HAP-1 (cell line): ENCODE measurements at regions not wholly inside any gene's neighbourhood (a gene's known extent, or its start where the extent isn't known, plus 50 kb on each side); places are given as distances from the start of the nearest gene placed in this dataset.
A peak's percentile ranks its signal among the peaks of the same experiment; 100 is the strongest.
"Not testable (repeated sequence)": the region's sequence is repeated elsewhere in the genome, so short reads cannot be mapped to it uniquely, and the experiment has no call there.

Source experiments
- DNase-seq, 2 experiments: peaks; one replicate each; pipeline ENCODE4 v3.0.0-alpha.2; 2016 to 2020; ENCODE audit warnings: low spot score in 2 of 2
- H3K27me3 ChIP-seq: fragments of 250-450 bp; sonication (Bioruptor Pico); 2 replicates; pipeline ENCODE4 v1.5.1; 2020; ENCODE audit warnings: low read depth, mild to moderate bottlenecking, moderate library complexity
- H3K36me3 ChIP-seq: fragments of 250-450 bp; sonication (Bioruptor Pico); replicated peaks from 2 replicates; pipeline ENCODE4 v1.5.1; 2020; ENCODE audit warnings: mild to moderate bottlenecking
- H3K4me1 ChIP-seq: fragments of 250-450 bp; sonication (Bioruptor Pico); 2 replicates; pipeline ENCODE4 v1.5.1; 2020; ENCODE audit warnings: mild to moderate bottlenecking
- H3K4me3 ChIP-seq: fragments of 250-450 bp; sonication (Bioruptor Pico); 2 replicates; pipeline ENCODE4 v1.5.1; 2020; ENCODE audit warnings: mild to moderate bottlenecking, moderate library complexity
- H3K9me3 ChIP-seq: fragments of 250-450 bp; sonication (Bioruptor Pico); 2 replicates; pipeline ENCODE4 v1.5.1; 2020; ENCODE audit warnings: mild to moderate bottlenecking, moderate library complexity
- in situ Hi-C: fragments of 300-500 bp; cut with MboI; formaldehyde crosslinking; loops from 3 replicates; pipeline ENCODE4 v1.14.3; 2020; ENCODE audit warnings: low sequenced_read_pairs, inconsistent platforms, mixed read lengths

DNA sequence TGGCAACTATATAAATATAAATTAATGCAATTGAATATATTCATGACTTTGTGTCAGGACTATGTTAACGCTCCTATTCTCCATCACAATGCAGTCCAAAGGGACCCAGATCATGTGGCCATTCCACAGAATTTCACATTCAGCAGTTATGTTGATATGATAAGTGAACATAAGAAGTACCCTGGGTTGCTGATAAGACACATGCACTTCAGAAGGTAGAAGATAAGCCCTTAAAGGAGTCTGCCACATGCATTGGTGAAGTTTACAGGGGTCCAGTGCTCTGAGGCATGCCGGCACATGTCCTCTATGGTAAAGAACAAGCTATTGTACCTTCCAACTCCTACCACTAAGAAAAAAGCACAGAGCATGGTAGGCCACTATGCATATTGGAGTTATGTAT is 76.4 kb downstream of the PHAX start:
- no peaks in the 10 kb centered on the region for H3K27me3 ChIP-seq
- no peaks in the 10 kb centered on the region for H3K9me3 ChIP-seq
- DNase-seq = no peak
- in situ Hi-C loops = loop anchor here (5.0 kb wide), 1 partner anchor 100 kb away; the partner anchor contains the start of gene LMNB1
- no peaks in the 10 kb centered on the region for H3K36me3 ChIP-seq
- peaks cover 10% of the 10 kb centered on the region for H3K4me1 ChIP-seq
- no peak overlapping the region for H3K4me3 ChIP-seq

DNA sequence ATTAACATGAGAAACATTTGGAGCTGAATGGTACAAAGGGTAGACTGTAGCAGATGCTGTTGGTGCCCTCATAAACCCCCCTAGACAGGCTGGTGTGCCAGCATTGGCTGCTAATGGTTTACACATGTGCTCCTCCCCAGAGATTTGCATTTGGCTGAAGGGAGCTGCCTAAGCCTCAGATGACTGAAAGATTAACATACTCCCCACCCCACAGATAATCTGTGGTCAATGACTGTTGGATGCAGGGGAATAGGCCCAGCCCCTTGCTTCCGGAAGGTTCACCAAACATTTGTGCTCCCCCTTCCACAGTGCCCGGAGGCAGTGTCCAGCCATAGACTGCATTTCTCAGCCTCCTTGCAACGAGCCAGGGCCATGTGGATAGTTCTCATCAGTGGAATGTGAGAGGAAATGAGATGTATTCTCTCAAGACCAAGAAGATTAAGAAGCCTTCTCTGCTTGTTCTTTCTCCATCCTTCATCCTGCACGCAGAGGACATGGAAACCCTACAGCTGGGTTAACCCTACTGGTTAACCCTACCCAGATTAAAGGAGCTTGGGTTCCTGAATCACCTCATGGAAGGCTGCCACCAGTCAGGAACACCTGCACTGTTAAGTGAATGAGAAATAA is 79.6 kb downstream of the PHAX start:
- no peak overlapping the region for H3K4me3 ChIP-seq
- H3K9me3 ChIP-seq = no peaks in the 10 kb centered on the region
- H3K36me3 ChIP-seq = no peaks in the 10 kb centered on the region
- no peaks in the 10 kb centered on the region for H3K27me3 ChIP-seq
- in situ Hi-C loops = no loop called here
- peak; percentile 85 to 86 for DNase-seq
- H3K4me1 ChIP-seq = peaks cover 10% of the 10 kb centered on the region

DNA sequence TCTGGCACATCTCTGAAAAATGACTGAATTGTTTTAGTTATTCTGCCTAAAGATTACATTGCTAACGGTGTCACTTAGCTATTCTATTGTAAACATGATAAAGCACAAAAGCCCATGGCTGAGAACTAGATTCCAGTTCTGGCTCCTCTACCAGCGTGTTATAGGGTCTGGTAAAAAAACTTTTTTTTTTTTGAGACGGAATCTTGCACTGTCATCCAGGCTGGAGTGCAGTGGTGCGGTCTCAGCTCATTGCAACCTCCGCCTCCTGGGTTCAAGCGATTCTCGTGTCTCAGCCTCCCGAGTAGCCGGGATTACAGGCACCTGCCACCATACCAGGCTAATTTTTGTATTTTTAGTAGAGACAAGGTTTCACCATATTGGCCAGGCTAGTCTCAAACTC is 80.6 kb downstream of the PHAX start:
- in situ Hi-C loops = not testable (repeated sequence)

DNA sequence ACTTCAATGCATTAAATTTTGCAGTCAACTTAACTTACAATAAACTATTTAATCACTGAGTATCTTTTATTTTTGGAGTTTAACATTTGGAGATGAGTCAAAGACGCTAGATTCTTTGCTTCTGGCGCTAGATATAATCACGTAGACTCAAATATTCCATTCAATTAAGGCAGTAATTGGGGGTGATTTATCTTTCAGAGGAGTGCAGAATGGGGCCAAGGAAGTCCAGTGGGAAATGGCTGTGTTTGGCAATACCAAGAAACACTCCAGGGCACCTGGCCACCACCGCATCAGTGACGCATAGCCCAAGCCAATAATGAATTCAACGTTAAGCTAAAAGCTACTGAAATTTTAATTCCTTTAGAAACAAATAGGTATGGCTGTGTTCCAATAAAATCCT is 81.2 kb downstream of the PHAX start:
- in situ Hi-C loops = no loop called here
- no peak for DNase-seq
- peaks cover 10% of the 10 kb centered on the region for H3K4me1 ChIP-seq

More for the DNA sequence above, 80.6 kb downstream of the PHAX start:
- not testable (repeated sequence) for H3K4me1 ChIP-seq, H3K27me3 ChIP-seq, H3K9me3 ChIP-seq, DNase-seq, H3K36me3 ChIP-seq, H3K4me3 ChIP-seq

DNA sequence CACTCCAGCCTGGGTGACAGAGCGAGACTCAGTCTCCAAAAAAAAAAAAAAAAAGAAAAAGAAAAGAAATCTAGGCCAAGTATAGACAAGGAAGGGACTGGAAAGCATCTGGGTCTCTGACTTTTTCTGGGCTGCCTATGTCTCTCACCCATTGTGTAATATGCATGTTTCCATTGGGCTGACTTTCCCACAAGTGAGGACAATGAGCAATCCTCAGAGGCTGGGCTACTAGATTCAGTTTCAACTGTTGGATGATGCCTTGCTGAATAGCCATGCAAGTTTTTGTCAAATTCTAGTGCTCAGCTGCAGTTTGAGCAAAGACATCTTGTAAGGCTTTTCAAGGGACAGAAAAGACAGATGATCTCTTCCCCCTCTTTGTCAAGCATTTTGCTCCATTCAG is 82.1 kb downstream of the PHAX start:
- no peak for DNase-seq
- Histone ChIP-seq H3K9me3 (no peaks in the 10 kb centered on the region), H3K4me3 (no peak overlapping the region), H3K4me1 (peaks cover 10% of the 10 kb centered on the region), H3K36me3 (no peaks in the 10 kb centered on the region), H3K27me3 (no peaks in the 10 kb centered on the region)
- in situ Hi-C loops = no loop called here

More for the DNA sequence above, 81.2 kb downstream of the PHAX start:
- H3K27me3 ChIP-seq = no peaks in the 10 kb centered on the region
- H3K36me3 ChIP-seq = no peaks in the 10 kb centered on the region
- no peak overlapping the region for H3K4me3 ChIP-seq
- no peaks in the 10 kb centered on the region for H3K9me3 ChIP-seq

DNA sequence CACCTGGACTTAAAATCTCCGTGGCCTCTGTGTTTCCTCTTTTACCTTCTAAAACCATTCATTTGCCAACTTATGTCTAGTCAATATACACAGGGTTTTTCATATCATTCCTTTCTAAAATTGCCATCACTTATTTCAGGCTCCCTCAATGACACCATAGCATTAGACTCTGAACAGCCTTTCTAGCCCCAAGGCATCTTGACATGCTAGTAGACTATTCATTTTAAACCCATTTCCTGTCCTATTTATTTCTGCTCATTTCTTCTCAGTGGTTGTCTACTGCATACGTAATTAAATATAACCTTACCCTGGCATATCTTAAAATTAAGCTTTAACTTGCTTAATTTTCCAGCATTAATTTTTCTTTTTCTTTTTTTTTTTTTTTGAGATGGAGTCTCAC is 83.2 kb downstream of the PHAX start:
- Histone ChIP-seq H3K9me3 (no peaks in the 10 kb centered on the region), H3K4me3 (no peak overlapping the region), H3K27me3 (no peaks in the 10 kb centered on the region), H3K4me1 (peaks cover 10% of the 10 kb centered on the region), H3K36me3 (no peaks in the 10 kb centered on the region)
- no peak for DNase-seq
- in situ Hi-C loops = no loop called here

DNA sequence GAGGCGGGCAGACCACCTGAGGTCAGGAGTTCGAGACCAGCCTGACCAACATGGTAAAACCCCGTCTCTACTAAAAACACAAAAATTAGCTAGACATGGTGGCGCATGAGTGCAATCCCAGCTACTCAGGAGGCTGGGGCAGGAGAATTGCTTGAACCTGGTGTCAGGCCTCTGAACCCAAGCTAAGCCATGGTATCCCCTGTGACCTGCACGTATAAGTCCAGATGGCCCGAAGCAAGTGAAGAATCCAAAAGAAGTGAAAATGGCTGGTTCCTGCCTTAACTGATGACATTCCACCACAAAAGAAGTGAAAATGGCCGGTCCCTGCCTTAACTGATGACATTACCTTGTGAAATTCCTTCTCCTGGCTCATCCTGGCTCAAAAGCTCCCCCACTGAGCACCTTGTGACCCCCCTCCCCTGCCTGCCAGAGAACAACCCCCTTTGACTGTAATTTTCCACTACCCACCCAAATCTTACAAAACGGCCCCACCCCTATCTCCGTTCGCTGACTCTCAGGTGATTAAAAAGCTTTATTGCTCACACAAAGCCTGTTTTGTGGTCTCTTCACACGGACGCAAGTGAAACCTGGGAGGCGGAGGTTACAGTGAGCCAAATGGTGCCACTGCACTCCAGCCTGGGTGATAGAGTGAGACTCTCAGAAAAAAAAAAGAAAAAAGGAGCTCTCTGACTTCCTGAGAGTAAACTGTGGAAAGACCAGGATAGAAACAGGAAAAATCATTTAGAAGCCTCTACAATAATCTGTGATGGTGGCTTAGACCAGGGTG is 84.1 kb downstream of the PHAX start:
- DNase-seq, H3K9me3 ChIP-seq, H3K4me1 ChIP-seq, H3K4me3 ChIP-seq, in situ Hi-C loops, H3K27me3 ChIP-seq, H3K36me3 ChIP-seq: not testable (repeated sequence)

DNA sequence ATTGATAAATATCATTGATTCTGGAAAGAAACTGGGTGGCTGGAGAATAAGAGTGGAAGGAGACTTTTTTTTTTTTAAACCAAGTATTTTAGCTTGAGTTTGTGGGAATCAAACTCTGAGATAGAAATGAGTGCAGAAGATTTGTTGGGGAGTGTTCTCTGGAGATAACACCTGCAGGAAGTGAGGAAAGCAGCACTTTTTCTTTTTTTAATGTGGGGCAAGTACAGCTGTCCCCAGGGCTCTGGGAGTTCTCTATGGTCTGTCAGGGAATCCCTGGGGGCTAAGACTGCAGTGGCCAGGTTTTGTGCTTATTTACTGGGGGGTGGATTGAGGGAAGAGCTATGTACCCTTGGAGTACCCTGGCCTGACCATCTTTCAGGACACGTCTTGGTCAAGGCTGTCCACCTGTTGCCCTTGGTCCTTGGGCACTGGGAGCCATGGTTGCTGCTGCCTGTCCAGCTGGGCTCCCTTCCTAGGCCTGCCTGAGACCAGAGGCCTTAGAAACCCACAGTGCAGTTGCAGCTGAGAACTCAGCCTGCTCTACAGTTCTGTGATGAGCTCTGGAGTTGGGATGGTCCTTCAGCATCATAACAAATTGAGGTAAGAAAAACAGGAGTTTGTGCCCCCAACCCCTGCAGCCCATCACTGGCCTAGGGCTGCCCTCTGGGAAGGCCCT is 85.8 kb downstream of the PHAX start:
- Histone ChIP-seq H3K27me3 (no peaks in the 10 kb centered on the region), H3K4me1 (no peaks in the 10 kb centered on the region), H3K36me3 (no peaks in the 10 kb centered on the region), H3K9me3 (no peaks in the 10 kb centered on the region), H3K4me3 (no peak overlapping the region)
- in situ Hi-C loops = no loop called here
- no peak for DNase-seq

DNA sequence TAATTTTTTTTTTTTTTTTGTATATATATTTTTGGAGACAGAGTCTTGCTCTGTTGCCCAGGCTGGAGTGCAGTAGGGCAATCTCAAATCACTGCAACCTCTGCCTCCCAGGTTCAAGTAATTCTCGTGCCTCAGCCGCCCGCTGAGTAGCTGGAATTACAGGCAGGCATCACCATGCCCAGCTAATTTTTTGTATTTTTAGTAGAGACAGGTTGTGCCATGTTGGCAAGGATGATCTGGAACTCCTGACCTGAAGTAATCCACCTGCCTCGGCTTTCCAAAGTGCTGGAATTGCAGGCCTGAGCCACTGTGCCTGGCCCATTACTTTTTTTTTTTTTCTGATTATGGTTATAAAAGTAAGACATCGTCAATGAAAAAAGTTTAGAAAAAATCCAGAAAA is 84.0 kb upstream of the LMNB1 start:
- no peak overlapping the region for H3K4me3 ChIP-seq
- no peaks in the 10 kb centered on the region for H3K4me1 ChIP-seq
- H3K27me3 ChIP-seq = no peaks in the 10 kb centered on the region
- no peaks in the 10 kb centered on the region for H3K36me3 ChIP-seq
- no peak for DNase-seq
- no peaks in the 10 kb centered on the region for H3K9me3 ChIP-seq
- in situ Hi-C loops = no loop called here

DNA sequence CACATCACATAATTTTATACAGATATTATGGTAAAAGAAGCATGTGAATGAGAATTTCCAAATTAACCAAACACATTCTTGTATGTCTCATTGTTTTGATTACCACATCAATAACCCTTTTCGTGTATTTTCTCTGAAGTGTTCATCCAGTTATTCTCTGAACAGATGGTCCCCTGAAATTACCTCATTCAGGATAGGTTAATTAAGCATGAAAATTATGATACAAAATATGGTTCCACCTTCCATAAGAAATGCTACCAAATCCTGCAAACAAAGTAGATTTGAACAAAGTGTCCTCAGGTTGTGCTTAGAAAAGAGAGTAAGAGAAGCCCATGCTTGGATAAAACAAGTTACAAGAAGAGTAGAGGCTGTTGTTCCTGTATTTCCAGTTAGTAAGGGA is 83.1 kb upstream of the LMNB1 start:
- H3K27me3 ChIP-seq = no peaks in the 10 kb centered on the region
- in situ Hi-C loops = no loop called here
- no peak overlapping the region for H3K4me3 ChIP-seq
- H3K36me3 ChIP-seq = no peaks in the 10 kb centered on the region
- no peaks in the 10 kb centered on the region for H3K9me3 ChIP-seq
- no peak for DNase-seq
- H3K4me1 ChIP-seq = no peaks in the 10 kb centered on the region

DNA sequence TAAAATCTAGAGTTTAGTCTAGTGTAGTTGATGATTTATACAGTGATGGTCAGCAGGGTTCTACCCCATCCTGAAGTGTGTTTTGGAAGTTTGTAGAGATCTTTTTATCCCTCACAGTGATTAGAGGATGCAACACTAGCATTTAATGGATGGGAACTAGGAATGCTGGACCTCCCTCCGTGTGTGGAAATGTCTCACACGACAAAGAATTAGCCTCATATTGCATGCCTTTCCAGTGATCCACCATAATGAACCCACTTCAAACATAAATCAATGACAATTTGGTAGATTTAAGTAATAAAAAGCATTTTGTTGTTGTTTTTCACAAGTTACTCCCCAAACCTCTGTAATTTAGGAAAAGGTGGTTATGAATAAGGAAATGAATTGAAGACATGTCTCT is 82.5 kb upstream of the LMNB1 start:
- DNase-seq = no peak
- in situ Hi-C loops = no loop called here

DNA sequence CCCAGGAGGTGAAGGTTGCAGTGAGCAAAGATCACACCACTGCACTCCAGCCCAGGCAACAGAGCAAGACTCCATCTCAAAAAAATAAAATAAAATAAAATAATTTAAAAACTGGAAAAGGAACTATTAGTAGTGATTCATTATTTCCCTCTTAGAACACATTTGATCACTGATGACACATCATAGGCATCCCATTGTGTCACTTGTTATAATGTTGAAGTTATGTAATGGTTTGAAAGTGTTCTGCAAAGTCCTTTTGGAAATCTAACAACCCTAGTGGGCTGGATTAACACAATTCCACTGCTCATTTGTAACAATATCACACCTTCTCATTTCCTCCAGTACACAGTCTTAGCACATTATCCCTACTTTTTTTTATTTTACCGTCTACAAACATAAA is 81.8 kb upstream of the LMNB1 start:
- in situ Hi-C loops = no loop called here
- H3K4me3 ChIP-seq = no peak overlapping the region
- no peaks in the 10 kb centered on the region for H3K27me3 ChIP-seq
- no peaks in the 10 kb centered on the region for H3K36me3 ChIP-seq
- no peak for DNase-seq
- H3K4me1 ChIP-seq = no peaks in the 10 kb centered on the region
- no peaks in the 10 kb centered on the region for H3K9me3 ChIP-seq

More for the DNA sequence above, 82.5 kb upstream of the LMNB1 start:
- H3K4me1 ChIP-seq = no peaks in the 10 kb centered on the region
- no peaks in the 10 kb centered on the region for H3K36me3 ChIP-seq
- no peaks in the 10 kb centered on the region for H3K9me3 ChIP-seq
- H3K4me3 ChIP-seq = no peak overlapping the region
- H3K27me3 ChIP-seq = no peaks in the 10 kb centered on the region

DNA sequence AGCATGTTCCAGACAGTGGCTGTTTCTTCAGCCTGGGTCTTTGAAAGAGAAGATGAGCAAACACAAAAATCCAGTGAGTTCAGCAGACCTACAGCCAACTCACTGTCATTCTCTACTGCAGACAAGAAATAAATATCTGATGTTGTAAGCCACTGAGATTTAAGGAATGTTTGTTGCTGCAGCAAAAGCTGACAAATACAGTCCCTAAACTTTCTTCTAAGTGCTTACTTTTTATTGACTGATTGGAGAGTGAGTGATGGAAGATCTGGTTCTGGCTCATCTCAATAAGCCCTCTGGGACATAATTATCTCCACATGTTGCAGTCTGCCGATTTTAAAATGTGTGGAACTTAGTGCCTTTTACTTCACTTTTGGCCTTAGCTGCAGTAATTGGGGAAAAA is 69.9 kb upstream of the LMNB1 start:
- no peak for DNase-seq
- Histone ChIP-seq H3K4me1 (no peaks in the 10 kb centered on the region), H3K36me3 (no peaks in the 10 kb centered on the region), H3K9me3 (no peaks in the 10 kb centered on the region), H3K4me3 (no peak overlapping the region), H3K27me3 (no peaks in the 10 kb centered on the region)
- in situ Hi-C loops = no loop called here

DNA sequence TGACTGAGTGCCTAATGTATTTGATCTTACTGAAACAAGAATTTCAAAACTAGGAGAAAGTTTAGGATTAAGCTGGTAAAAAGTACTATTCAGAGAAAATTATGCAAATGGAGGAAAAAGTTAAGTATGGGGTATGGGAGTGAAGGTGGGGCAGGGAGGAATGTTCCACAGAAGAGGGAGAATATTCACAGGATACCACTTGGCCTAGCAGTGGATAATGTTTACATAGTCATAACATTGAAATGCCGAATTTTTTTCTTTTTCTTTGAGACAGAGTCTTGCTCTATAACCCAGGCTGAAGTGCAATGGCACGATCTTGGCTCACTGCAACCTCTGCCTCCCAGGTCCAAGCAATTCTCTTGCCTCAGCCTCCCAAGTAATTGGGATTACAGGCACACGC is 61.2 kb upstream of the LMNB1 start:
- in situ Hi-C loops = no loop called here
- no peak for DNase-seq
- H3K36me3 ChIP-seq = no peaks in the 10 kb centered on the region

More for the DNA sequence above, 61.2 kb upstream of the LMNB1 start:
- no peaks in the 10 kb centered on the region for H3K9me3 ChIP-seq
- no peaks in the 10 kb centered on the region for H3K4me1 ChIP-seq
- no peaks in the 10 kb centered on the region for H3K27me3 ChIP-seq
- H3K4me3 ChIP-seq = no peak overlapping the region
